Astrocyte of the cerebellum (primary cell): ENCODE measurements at regions not wholly inside any gene's neighbourhood (a gene's known extent, or its start where the extent isn't known, plus 50 kb on each side); places are given as distances from the start of the nearest gene placed in this dataset.
"Not testable (repeated sequence)": the region's sequence is repeated elsewhere in the genome, so short reads cannot be mapped to it uniquely, and the experiment has no call there.

Source experiments
- DNase-seq: peaks from one replicate; pipeline ENCODE4 v3.0.0-alpha.2; 2011; ENCODE audit warnings: low read depth
- H3K4me3 ChIP-seq: 2 replicates; pipeline ENCODE4 v1.5.1; 2011; ENCODE audit warnings: mild to moderate bottlenecking, low read depth, low read length, moderate library complexity
- in situ Hi-C: cut with HindIII; loops from 2 replicates; pipeline ENCODE4 v1.10.0; 2017; ENCODE audit warnings: low sequenced_read_pairs
- TF ChIP-seq, protein P1 (sequence below): IDR thresholded peaks from 2 replicates; pipeline ENCODE4 v1.5.1; 2012; ENCODE audit warnings: low read length, low read depth, moderate library complexity, mild to moderate bottlenecking; ENCODE audit errors: missing control alignments

DNA sequence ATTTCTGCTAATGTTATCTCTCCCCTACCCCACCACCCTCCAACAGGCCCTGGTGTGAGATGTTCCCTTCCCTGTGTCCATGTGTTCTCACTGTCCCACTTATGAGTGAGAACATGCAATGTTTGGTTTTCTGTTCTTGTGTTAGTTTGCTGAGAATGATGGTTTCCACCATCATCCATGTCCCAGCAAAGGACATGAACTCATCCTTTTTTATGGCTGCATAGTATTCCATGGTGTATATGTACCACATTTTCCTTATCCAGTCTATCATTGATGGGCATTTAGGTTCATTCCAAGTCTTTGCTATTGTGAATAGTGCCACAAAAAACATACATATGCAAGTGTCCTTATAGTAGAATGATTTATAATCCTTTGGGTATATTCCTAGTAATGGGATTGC is 104.5 kb downstream of the ZNF33B start:
- H3K4me3 ChIP-seq, DNase-seq, in situ Hi-C loops: not testable (repeated sequence)

DNA sequence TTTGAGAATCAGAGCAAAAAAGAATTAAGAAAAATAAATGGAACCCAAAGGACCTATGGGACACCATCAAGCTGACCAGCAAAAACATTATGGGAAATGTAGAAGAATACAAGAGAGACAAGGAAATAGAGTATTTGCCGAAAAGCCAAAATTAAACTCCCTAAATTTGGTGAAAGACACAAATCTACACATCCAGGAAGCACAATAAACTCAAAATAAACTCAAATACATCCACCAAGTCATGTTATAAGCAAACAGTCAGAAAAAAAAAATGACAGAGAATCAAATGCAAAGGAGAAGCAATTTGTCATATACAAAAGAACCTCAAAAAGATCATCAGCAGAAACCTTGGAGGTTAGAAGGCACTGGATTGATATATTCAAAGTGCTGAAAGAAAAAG is 105.4 kb downstream of the ZNF33B start:
- TF ChIP-seq, protein P1, sequence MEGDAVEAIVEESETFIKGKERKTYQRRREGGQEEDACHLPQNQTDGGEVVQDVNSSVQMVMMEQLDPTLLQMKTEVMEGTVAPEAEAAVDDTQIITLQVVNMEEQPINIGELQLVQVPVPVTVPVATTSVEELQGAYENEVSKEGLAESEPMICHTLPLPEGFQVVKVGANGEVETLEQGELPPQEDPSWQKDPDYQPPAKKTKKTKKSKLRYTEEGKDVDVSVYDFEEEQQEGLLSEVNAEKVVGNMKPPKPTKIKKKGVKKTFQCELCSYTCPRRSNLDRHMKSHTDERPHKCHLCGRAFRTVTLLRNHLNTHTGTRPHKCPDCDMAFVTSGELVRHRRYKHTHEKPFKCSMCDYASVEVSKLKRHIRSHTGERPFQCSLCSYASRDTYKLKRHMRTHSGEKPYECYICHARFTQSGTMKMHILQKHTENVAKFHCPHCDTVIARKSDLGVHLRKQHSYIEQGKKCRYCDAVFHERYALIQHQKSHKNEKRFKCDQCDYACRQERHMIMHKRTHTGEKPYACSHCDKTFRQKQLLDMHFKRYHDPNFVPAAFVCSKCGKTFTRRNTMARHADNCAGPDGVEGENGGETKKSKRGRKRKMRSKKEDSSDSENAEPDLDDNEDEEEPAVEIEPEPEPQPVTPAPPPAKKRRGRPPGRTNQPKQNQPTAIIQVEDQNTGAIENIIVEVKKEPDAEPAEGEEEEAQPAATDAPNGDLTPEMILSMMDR, result no peak
- no peak for DNase-seq
- H3K4me3 ChIP-seq, result no peak overlapping the region
- in situ Hi-C loops, result no loop called here

DNA sequence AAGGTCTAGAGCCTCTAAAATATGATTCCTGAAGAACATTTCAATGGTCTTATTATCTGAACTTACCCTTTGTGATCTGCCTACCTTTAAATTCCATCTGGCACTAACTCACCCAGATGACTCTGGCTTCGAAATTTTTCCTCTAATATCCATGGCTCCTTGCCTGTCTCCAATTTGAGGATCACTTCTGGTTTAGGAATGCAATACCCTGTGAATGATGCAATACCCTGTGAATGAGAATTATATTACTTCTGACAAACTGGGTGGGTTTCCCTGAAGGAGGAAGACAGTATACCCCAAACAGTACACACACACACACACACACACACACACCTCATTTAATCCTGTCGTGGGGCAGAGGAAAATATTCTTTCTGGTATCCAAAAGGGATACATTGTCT is 115.3 kb downstream of the ZNF33B start:
- in situ Hi-C loops, result no loop called here
- no peak for DNase-seq

GRCh38 chr10:42519761-42520460 is 118.5 kb downstream of the ZNF33B start:
- no peak overlapping the region for H3K4me3 ChIP-seq
- TF ChIP-seq, protein P1, result no peak
- no peak for DNase-seq
- in situ Hi-C loops, result no loop called here

More for the DNA sequence above, 115.3 kb downstream of the ZNF33B start:
- TF ChIP-seq, protein P1, result no peak
- no peak overlapping the region for H3K4me3 ChIP-seq

DNA sequence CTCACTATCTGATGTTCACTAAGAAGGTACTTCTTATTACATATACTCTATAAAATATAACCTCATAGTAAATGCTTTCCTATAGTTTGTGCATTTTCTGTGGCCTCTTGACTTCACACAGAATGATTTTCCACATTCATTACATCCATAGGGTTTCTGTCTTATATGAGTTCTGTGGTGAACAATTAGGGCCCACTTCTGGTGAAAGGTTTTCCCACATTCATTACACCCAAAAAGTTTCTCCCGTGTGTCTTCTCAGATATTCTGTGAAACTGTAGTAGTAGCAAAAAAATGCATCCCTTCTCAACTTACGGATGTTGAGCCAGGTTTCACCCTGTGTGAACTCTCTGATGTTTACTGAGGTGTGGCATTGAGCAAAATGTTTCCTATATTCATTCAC is 119.3 kb downstream of the ZNF33B start:
- no peak overlapping the region for H3K4me3 ChIP-seq
- TF ChIP-seq, protein P1, result no peak
- in situ Hi-C loops, result no loop called here
- no peak for DNase-seq

- TF ChIP-seq, protein P1, result no peak
Measured at GRCh38 chr10:42513921-42514320, 124.4 kb downstream of the ZNF33B start.

GRCh38 chr10:42491801-42492200 is 146.6 kb downstream of the ZNF33B start:
- TF ChIP-seq, protein P1, result no peak
- in situ Hi-C loops, result no loop called here
- DNase-seq, result no peak
- H3K4me3 ChIP-seq, result no peak overlapping the region

More at GRCh38 chr10:42513921-42514320, 124.4 kb downstream of the ZNF33B start:
- H3K4me3 ChIP-seq, result no peak overlapping the region
- in situ Hi-C loops, result no loop called here
- DNase-seq, result no peak
